Amniotic epithelial cell (primary cell): ENCODE measurements at regions not wholly inside any gene's neighbourhood (a gene's known extent, or its start where the extent isn't known, plus 50 kb on each side); places are given as distances from the start of the nearest gene placed in this dataset.
"Not testable (repeated sequence)": the region's sequence is repeated elsewhere in the genome, so short reads cannot be mapped to it uniquely, and the experiment has no call there.

Experiments used
- DNase-seq: peaks from one replicate; pipeline ENCODE4 v3.0.0-alpha.2; 2010; ENCODE audit warnings: low read depth

DNA sequence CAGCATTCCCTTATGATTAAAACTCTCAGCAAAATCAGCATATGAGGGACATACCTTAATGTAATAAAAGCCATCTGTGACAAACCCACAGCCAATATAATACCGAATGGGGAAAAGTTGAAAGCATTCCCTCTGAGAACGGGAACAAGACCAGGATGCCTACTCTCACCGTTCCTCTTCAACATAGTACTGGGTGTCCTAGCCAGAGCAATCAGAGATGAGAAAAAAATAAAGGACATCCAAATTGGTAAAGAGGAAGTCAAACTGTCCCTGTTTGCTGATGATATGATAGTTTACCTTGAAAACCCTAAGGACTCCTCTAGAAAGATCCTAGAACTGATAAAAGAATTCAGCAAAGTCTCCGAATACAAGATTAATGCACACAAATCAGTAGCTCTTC lies 141.6 kb upstream of the MAN1A1 start:
- DNase-seq = not testable (repeated sequence)

DNA sequence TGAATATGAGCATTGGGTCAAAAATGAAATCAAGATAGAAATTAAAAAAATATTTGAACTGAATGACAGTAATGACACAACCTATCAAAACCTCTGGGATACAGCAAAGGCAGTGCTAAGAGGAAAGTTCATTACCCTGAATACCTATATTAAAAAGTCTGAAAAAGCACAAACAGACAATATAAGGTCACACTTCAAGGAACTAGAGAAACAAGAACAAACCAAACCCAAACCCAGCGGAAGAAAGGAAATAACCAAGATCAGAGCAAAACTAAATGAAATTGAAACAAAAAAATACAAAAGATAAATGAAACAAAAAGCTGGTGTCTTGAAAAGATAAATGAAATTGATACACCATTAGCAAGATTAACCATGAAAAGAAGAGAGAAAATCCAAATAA lies 140.5 kb upstream of the MAN1A1 start:
- not testable (repeated sequence) for DNase-seq

DNA sequence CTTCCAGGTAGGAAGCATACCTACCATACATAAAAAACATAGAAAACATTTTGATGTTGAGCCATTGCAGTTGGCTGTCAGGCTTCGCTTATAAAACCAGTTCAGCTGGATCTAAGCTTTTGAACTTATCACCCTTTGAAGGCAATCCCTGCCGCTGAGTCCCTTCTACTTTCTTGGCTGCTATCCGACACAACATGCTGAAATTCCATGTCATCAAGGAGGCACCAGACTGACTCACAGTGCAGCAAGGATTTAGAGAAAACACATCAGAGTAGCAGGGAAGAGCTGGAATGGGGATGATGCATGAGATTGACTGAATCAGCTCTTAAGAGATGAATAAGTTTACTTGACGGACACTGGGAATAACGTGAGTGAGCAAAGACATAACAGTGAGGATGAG lies 135.0 kb upstream of the MAN1A1 start:
- peak; percentile 93 for DNase-seq

DNA sequence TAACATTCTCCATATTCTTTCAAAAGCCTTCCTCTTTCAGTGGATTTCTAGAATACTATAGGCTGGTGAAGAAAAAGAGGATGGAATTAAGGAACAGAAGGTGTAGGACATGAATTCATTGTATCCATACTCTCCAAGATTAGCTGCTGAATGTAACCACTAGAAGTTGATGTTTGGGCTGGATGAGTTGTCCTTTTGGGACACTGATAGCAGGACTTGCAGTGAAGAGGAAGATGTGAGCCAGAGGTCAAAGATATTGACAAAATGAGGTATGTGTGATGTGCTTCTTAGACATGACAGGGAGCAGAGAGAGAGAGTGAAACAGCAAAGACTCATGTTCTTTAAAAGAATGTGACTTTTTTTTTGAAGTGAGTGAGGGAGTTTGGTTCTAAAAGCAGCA lies 134.3 kb upstream of the MAN1A1 start:
- no peak for DNase-seq

DNA sequence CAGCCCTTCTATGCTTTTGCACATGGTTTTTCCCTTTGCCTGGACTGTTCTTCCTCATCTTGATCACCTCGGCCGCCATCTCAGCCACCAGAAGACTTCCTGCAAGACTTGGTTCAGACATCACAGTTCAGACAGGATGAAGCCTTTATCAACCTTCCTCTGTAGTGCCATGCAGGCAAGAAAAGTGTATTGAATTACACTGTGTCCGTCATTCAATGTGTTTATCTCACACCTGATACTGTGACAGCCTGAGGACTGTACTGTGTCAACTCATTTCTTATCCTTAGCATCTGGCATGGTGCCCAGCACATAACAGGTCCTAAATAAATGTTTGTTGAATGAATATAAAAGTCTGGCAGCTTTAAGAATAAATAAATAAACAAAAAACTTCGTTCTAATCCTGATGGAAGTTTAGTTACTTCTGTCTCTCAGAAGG lies 133.3 kb upstream of the MAN1A1 start:
- DNase-seq = no peak

DNA sequence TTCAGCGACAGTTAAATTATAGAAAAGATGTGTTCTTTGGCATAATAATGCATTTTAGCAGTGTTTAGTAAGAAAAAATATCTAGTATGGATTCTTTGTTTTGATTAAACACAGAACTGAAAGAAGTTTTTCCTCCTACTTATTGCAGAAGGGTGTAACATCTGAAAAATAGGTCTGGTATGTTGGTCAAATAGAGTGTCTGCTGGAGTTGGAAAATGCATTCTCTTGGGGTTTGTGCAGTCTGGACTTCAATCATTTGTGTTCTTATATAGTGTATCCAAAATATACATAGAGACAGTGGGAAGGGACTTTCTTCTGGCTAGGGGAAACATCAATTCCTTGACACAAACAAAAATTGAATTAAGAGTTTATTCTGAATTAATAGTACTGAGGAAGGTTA lies 132.4 kb upstream of the MAN1A1 start:
- DNase-seq = no peak

DNA sequence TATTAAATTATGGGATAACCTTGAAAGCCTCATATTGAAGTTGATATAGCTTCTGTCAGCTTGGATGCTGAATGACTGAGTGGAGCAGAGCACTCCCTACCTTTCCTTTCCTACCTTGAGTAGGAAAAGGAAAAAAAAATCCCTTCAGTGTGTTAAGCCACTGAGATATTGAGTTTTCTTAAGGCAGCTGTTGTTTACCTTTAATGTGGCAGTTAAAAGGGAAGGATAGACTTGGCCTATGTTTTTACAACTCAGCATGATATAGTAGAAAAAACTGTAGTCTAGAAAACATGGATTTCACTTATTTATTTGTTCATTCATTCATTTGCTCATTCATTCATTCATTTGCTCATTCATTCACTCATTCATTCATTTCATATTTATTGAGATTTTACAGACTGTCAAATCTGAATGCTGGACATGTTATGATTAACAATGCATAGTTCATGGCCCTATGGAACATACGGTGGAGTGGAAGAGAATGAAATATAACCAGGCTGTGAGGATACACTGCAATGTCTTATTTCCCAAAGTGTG lies 131.5 kb upstream of the MAN1A1 start:
- DNase-seq = no peak

DNA sequence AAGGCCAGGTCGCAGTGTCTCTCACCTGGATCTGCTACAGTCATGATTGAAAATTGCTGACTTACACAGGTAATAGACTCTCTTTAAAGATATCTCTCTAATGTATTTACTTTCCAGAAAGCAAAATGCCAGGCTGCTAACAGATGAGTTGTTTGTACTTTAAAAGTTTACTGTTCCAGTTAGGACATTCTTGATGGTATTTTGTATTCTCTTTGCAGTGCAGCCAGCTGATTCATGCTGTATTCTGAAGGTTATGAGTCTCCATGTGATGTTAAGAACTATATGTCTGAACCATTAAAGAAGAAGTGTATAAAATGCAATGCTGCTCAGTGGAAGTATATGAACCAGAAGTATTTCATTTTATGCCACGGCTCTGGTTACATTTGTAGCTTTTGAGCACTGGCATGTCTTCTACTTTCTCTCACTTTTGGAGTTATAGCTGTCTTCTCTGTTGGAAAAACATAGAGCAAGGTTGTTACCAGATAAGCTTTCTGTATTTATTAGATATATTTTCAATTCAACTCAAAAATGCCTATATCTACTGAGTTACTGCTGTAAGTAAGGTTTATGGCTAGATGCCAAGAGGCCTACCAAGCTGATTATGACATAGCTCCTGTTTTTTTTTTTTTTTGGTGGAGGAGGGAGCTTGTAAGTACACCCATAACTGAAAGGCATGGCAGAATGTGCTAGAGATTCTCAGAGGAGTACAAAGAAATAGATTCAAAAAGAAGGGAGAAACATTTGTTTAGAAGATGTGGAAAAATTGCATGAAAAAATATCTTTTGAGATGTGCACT lies 130.5 kb upstream of the MAN1A1 start:
- peak; percentile 81 for DNase-seq

DNA sequence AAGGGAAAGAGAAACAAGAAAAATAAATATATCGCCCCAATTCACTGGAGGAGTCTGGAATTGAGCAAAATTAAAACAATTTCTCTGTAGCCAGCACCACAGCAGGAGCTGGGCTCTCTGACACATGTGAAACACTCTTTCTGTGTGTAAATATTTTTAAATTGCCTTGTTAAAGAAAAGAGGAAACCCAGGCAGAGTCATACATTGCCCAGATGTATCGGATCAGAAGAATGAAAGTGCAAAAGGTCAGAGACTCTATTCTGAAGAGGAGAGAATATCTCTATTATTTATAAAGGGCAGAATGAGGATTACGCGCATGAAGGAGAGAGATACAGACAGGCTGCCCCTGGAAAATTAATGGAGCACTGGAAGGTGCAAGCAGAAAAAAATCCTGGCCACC lies 127.0 kb upstream of the MAN1A1 start:
- DNase-seq = no peak

DNA sequence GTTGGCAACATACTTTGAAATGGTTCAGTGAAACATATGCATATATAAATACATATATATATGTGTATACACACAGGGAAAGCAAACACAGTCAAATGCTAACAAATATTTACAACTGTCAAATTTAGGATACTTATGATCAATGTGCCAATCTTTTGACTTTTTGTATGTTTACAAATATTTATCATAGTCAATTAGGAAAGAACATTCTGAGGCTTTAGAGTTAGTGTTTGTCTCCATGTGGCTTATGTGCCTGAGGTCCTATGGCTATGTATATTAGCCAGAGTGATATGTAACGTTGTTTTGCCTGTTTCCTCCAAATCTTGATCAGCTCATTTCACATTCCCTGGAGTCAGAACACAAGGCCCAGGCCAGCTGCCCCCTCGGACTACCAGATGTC lies 126.5 kb upstream of the MAN1A1 start:
- no peak for DNase-seq

DNA sequence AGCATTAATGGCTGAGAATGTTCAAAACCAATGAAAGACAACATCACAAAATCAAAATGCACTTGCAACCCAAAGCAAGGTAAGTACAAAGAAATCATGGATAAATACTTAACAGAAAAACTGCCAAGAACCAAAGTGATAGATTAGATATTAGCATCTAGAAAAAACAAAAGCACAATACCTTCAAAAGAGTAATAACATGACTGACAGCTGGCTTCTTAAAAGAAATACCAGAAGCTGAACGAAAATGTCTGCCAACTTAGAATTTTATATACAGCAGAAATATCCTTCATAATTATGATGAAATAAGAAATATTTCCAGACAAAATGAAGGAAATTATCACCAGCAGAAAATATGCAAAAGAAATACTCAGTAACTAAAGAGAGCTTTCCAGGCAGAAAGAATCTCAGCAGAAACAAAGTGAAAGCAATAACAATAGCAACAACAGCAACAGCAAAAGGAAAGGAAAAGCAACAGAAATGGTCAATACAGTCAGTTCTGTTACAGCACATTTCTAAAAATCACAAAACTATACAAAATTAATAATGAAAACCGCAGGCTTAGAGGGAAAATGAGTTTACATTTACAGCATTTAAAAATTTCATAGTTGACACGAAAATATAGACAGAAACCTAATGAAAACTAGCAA lies 121.5 kb upstream of the MAN1A1 start:
- DNase-seq = no peak

DNA sequence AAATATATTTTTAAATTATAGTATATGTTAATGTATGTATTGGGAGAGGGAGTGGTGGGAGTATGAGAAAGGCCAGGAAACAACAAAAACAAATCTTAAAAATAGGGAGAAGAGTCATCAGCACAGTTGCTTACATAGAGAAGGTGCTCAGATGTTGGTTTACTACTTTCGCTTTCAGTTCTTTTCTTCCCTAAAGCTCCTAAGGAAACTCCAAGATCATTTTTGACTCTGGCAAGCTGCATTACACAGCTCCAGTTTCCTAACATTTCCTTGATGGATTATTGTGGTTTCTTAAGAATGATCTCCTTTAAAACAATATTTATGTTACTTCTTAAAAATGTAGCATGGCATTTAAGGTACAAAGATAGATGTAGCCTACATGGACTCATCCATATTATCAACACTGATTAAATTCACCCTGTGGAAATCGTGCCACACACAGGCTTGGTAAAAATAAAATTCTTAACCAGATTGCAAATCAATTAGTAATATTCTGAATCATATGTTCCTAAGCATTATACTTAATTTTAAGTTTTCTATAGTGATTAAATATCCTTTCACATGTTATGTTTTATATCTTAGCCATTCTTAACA lies 118.0 kb upstream of the MAN1A1 start:
- peak; percentile 82 for DNase-seq

DNA sequence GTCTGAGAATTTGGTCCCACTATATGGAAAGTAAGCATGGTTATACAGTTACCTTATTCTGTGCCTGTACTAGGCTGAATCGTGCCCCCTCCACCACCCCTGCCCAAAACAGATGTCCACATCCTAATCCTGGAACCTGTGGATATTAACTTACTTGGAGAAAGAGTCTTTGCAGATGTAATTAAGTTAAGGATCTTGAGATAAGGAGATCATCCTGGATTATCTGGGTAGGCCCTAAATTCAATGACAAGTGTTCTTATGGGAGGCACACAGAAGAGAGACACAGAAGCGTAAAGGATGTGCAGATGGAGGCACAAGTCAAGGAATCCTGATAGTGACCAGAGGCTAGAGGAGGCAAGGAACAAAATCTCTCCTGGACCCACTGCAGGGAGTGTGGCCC lies 116.7 kb upstream of the MAN1A1 start:
- DNase-seq = no peak

DNA sequence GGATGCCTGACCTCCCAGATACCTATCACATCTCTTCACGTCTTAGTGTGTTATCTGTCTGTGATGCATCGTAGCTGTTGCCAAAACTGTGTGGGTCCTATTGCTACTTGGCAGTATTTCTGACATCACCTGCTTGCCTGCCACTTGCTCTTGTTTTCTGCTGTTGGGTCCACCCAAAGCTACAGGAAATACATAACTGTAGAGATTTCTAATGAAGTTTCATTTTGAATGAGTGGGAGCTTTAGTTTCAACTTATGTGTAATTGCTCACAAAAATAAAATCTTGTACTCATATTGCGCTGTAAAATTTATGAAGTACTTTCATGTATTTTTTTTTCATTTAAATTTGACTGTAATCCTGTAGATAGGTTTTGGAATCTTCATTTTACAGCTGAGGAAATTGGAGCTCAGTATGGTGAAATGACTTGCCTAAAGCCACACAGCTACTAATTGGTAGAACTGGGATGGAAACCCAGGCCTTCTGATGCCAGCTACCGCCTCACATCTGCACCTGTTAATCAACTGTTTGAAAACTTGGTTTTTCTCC lies 113.6 kb upstream of the MAN1A1 start:
- no peak for DNase-seq

DNA sequence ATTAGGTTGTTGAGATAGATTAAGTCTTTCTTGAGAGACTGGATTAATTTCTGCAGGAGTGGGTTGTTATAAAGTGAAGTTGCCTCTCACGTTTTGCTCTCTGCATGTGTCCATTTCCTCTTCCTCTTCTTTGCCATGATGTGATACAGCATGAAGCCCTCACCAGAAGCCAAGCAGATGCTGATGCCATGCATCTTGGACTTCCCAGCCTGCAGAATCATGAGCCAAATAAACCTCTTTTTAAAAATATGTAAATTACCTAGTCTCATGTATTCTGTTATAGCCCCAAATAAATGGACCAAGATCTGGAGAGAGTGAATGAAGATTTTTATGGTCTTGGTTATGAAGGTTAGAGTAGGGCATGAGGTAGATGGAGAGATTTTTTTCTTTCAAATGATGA lies 111.6 kb upstream of the MAN1A1 start:
- DNase-seq = no peak

DNA sequence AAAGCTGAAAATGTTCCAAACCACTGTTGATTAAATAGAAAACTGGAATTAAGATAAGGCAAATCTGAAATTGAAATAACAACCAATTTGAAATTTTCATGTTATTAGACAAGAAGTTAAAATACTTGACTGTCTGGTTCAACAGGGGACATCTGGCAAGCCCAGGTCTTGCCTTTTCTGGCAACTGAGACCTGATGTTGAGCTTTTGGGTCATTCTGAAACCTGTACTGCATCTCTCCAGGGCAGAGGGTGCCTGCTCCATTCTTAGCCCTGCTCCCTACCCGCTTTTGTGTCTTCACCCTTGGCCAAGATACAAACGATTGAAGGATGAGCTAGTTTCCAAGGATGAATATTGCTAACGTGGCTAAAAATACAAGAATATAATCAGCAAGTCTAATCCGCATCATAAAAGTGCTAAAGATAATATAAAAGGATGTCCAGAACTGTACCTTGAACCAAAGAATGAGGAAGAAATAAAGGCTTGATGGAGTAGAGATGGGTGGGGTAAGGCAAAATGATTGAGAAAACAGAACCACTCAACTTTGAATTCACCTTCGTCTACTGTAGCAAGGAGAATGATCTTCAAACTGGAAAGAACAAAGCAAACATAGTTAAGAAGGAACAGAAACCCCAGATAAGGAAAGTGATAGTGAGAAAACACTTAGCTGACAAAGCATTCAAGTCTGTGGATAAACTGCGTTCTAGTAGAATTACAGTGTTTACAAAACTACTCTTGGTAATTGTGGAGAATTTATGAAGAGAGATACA lies 109.8 kb upstream of the MAN1A1 start:
- no peak for DNase-seq

DNA sequence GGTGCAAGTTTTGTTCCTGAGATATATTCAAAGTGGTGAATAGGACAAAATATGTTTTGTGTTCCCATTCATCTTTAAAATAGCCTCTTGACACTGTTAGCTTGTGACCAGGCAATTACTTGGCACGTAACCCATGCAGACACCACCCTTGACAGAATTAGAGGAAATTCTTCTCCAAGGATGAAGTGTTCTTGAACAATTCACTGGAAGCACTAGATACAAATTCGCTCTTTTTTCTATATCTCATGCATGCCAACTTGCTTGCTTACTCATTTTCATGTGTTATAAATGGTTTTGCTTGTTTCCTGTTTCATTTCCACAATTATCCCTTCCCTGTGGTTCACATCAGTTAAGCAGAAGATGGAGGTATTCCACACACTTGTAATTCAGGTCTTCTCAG lies 105.2 kb upstream of the MAN1A1 start:
- DNase-seq = peak; percentile 35

DNA sequence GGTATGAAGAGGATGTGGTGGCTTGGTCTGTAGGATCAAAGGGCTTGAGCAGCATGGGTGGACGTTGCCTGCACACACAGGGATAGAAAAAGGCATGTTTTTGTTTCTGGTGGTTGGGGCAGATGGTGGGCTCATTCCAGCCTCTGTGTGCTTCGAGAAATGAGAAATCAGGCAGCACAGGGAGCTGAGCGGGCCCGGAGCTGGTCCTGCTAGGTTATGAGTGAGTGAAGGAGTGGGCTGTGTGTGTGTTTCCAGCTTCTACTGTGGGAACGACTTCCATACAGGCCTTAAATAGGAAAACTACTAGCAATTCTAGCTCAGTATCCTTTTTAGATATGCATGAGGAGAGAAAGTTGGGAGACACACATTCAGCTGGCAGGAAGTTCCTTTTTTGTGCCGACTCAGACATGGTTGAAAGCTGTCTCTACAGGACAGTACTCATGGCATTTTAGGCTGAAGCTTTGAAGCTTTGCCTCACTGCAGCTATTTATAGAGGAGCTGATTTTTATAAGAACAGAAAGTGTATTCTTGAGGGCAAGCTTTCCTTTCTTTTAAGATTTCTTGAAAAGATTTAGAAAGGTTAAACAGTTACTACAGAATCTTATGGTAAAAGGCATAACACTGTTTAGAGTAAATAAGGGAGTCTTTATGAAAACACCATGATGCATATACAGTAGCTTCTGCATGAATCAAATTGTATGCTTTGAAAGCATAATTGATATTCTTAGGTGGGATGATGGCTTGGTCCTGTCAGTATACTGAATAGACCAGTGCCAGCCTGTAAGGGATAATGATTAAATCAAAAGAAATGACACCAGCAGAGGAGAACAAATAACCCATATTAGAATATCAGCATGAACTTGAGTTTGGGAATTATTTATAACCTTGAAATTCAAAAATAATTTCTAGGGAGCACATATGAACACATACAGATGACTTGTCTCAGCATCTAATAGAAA lies 104.0 kb upstream of the MAN1A1 start:
- DNase-seq = no peak

DNA sequence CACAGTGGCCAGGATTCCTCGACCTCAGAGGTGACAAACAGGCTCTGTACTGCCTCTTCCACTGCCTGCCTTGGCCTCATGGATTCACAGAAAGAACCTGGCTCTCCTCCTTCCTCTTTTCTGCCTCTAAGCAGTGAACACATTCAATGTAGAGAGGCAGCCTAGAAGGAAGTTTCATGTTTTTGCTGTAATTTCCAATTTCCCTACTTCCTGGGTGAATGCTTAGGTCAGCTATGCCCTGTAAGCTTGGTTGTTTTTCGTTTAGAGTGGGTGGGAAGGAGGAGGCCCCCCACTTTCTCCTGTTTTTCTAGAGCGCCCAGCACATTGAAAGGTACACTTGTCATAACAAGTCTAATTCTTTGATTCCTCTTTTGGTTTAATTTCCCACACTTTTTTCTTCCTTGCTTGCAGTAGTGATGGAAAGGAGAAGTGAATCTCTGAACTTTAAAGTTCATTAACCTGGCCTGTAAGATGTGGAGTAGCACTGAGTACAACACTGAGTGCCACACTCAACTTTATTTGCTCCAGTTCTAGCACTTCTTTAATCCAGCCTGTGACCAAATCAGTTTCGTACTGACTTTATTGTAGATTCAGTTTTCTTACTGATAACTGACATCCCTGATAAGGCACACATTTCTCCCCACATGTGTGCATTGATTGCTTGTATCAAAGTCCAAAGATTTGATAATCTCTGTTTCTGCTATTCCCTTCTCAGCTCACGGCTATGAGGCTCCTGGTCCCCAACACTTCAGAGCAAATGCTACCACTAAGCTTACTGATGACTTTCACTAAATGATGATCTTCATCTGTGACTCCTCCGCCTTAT lies 100.0 kb upstream of the MAN1A1 start:
- no peak for DNase-seq

DNA sequence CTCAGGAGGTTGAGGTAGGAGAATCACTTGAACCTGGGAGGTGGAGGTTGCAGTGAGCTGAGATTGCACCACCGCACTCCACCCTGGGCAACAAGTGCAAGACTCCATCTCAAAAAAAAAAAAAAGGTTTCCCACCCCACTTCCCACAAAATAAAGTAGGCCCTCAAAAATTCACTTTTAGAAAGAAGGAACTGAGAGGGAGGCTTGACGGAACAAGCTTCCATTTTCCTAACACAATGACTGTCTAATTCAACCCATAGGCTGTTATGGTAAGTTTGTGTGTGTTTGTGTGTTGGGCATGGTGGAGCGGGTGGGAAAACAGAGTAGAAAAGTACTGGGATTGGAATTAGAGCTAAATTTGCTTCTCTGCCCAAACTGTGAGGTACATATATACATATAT lies 98.4 kb upstream of the MAN1A1 start:
- no peak for DNase-seq
